CD4-positive, alpha-beta T cell treated with Interleukin-6 at 100 ng/mL for 8 hours (primary cell): ENCODE measurements at regions not wholly inside any gene's neighbourhood (a gene's known extent, or its start where the extent isn't known, plus 50 kb on each side); places are given as distances from the start of the nearest gene placed in this dataset.
"Not testable (repeated sequence)": the region's sequence is repeated elsewhere in the genome, so short reads cannot be mapped to it uniquely, and the experiment has no call there.

ENCODE experiments used
- DNase-seq: peaks from one replicate; pipeline ENCODE4 v3.0.0-alpha.2; 2020; ENCODE audit warnings: mixed read lengths, low spot score

GRCh38 chr2:87639801-87640440 is 108.0 kb upstream of the PLGLB2 start:
- not testable (repeated sequence) for DNase-seq

- DNase-seq: not testable (repeated sequence)
These were observed 106.8 kb upstream of the PLGLB2 start for GRCh38 chr2:87640961-87641563.

DNA sequence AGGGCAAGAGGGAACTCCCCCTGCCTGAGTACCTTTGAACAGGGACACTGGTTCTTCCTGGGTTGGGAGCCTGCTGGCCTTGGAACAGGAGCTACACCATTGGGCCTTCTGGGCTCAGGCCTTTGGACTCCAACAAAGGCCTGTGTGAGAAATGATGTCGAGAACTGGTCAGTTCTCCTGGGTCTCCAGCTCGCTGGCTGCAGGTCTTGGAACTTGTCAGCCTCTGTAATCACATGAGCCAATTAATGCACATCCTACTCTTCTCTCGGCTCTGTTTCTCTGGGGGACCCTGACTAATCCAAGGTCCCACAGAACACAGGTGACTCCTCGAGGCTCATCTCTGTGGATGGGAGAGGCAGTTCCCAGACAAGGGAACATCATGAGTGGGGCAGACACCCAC is 104.7 kb upstream of the PLGLB2 start:
- not testable (repeated sequence) for DNase-seq

DNA sequence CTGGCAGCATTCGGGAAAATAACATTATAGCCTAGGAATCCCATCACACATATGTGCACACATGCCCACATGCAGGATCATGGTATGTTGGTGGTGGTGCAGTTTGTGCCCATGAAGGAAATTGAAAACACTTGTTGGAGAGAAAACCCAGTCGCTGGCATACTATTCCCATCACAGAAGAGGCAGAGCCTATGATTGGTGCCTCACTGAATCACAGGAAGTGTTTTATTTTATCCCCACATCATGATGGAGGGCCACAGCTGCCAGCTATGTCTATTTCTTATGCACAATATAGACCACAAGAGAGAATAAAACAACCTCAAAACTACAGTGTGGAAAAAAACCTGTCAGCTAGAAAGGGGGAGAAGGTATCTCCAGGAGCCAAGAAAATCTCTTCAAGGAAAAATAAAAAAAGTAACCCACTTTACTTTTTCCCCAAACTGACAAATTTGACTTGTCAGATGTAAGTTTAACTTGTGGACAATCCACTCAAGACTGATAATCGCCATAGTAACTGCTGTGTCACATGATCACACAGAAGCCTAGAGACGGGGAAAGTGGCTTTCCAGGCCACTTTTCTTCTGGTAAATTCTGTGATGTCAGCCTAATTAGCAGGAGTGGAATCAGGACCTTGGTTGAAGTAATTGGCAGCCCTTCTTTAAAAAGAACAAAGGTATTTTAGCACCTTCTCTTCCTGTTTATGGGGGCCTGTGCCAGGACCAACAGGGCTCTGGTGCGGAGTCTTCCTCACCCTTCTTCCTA is 100.0 kb upstream of the PLGLB2 start:
- DNase-seq: not testable (repeated sequence)

GRCh38 chr2:87648815-87649214 is 99.1 kb upstream of the PLGLB2 start:
- DNase-seq: not testable (repeated sequence)

- DNase-seq: not testable (repeated sequence)
These were observed 98.0 kb upstream of the PLGLB2 start for GRCh38 chr2:87649871-87650270.

DNA sequence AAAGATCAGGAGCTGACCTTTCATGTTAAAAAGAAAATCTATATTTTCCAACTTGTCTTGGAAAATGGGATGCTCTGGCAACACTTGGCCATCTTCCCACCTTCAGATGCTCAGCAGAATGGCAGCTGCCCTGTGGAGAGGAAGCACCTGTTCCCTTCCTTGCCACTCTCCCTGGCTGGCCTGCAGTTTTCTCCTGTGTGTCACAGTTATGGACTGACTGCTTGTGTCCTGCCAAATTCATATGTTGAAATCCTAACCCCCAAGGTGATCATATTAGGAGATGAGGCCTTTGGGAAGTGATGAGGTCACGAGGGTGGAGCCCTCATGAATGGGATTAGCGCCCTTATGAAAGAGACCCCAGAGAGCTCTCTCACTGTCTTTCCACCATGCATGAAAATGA is 97.0 kb upstream of the PLGLB2 start:
- DNase-seq: not testable (repeated sequence)

DNA sequence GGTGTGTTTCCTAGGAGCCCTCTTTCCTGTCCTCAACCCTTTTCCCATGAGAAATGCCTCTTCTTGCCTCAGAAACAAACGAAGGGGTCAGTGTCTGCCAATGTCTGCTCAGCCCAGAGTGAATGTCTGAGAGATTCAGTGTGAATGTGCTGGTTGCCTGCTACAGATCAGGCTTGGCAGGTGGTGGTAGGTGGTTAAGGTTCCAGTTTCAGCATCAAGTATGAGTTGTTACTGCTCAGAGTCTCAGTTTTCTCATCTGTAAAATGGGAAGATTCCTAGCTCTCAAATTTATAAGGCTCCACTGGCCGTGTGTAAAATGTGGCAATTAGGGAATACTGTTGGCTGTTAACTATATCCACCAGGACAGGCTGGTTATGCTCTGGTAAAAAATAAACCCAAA is 96.3 kb upstream of the PLGLB2 start:
- DNase-seq: not testable (repeated sequence)

DNA sequence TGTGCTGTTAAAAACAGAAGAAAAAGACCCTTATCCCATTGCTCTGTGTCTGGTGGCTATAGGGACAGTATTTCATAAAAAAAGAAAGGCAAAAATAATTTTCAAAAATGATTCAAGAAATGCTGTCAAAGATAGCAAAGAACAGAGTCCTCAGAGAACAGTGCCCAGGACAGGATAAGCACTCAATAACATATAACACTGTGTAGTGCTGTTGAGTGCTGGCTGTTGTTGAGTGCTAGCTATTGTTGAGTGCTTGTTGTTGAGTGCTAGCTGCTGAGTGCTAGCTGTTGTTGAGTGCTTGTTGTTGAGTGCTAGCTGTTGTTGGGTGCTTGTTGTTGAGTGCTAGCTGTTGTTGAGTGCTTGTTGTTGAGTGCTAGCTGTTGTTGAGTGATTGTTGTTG is 94.5 kb upstream of the PLGLB2 start:
- not testable (repeated sequence) for DNase-seq

DNA sequence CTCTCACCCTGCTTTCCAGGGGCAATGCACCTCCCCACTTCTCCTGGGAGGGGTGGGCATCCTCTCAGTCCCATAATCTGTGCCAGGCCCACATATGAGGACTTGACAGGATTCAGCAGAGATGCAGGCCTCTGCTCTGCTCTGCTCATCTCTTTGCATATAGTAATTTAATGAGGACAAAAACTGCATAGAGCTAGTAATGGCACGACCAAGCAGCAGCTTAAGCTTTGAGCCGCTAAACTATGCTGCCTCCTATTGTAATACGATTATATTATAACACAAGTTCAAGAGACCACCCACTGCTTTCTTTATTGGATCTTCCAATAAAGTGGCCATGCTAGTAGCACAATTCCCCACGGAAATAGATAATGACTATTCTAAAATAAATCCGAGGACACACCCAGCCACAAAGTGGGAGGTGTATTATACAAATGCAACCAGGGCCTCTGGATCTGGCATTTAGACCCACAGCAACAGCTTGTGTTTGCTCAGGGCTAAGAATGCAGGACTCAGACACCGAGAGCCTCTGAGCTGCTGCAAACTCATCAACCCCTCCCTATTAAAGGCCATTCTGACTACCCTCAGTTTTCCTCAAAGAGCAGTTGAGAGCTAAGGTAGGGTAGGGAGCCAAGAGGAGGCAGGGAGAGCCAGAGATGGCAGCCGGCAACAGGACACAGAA is 93.6 kb upstream of the PLGLB2 start:
- DNase-seq: not testable (repeated sequence)

DNA sequence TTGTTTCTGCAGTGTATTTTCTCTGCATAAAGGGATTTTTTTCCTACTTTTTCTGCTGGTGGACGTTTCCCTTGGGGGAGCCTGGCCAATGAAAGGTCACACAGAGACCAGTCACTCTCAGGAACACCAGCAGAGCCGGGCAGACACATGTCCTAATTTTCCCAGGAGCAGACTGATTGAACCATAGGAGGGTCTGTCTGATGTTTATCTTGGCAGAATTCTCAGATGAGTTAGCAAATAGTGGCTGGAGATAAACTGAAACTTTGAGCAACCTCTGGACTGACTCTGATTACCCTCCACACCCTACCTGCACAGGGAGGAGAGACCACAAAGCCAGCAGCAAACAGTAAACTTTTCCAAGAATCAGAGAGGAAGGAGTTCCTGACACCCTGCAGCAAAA is 90.0 kb upstream of the PLGLB2 start:
- not testable (repeated sequence) for DNase-seq

DNA sequence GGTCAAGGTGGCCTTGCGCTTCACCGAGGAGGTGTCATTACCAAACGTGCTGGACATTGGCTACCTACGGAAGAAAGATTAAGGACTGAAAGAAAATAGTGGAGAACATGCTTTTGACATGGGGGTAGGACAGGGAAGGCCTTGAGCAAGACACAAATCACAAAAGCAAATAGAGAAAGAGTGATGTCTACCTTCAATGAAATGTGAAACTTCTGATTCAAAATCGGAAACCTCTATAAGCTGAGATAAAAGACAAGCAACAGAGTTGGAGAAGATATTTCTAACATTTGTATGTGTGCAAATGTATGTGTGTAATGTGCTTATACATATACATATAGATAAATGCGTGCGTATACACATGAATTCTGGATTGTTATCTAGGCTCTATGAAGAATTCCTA is 89.5 kb upstream of the PLGLB2 start:
- DNase-seq: not testable (repeated sequence)

GRCh38 chr2:87658976-87659375 is 88.9 kb upstream of the PLGLB2 start:
- DNase-seq: not testable (repeated sequence)

- not testable (repeated sequence) for DNase-seq
These were observed 87.7 kb upstream of the PLGLB2 start for GRCh38 chr2:87660164-87660563.

DNA sequence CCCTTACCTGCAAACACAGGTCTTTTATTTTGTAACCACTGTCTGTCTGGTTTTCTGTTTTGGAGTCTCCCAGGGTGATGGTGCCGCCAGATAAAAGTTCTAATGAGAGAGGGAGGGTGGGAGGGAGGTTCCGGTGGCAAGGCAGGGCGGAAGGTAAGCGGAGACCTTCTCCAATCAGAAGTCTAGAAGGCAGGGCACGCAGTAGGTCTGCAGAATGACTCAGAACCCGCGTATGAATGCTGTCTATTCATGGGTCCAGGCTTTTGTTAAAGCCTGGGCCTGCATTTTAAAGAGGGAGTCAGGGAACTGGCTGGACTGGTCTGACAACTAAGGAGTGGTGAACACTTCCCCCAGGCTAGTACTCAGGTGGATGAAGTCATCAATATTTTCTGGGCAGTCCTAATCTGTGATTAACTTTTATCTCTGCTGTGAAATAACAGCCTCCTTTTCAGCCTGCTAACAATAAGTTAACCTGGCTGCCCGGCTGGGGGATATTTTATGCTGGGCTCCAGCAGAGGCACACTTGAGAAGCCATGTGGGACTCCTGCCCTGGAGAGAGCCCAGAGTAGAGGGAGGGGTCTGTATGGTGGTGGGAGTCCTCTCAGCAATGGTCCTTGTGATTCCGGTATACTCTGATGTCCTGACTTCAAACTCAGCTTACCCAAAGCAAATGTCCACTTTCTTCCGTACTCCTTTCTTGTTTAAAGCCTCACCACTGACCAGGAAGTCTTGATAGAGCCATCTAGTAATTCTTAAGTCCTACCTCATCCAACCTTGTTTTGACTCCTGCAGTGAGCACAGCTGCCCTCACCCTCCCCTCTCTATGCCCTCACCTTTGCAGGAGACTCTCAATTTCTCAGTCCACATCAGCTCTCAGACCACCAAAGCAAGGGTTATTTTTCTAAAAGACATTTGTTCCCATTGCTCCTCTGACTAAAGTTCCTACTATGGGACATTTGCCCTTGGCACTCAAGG is 85.3 kb upstream of the PLGLB2 start:
- not testable (repeated sequence) for DNase-seq

GRCh38 chr2:87663347-87663746 is 84.5 kb upstream of the PLGLB2 start:
- not testable (repeated sequence) for DNase-seq

GRCh38 chr2:87667027-87667426 is 80.9 kb upstream of the PLGLB2 start:
- DNase-seq: not testable (repeated sequence)

DNA sequence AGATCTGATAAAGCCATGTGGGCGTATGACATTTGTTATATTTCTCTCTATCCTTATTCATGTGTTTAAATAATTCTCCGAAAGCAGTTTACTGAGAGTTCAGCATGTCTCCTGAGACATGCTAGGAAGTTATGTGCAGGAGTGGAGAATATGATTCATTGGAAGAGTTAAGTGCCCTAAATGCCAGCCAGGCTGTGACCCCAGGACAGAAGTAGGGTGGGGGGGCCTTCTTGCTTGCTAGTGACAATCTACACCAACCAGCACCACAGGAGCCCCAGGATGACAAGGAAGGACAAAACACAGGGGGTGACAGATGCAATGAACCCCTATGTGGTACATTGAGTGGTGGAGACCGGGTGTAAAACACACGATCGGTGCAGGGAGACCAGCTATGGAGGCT is 79.5 kb upstream of the PLGLB2 start:
- not testable (repeated sequence) for DNase-seq

- DNase-seq: not testable (repeated sequence)
These were observed 78.2 kb upstream of the PLGLB2 start for GRCh38 chr2:87669633-87670231.

GRCh38 chr2:87672404-87672803 is 75.5 kb upstream of the PLGLB2 start:
- DNase-seq: not testable (repeated sequence)

DNA sequence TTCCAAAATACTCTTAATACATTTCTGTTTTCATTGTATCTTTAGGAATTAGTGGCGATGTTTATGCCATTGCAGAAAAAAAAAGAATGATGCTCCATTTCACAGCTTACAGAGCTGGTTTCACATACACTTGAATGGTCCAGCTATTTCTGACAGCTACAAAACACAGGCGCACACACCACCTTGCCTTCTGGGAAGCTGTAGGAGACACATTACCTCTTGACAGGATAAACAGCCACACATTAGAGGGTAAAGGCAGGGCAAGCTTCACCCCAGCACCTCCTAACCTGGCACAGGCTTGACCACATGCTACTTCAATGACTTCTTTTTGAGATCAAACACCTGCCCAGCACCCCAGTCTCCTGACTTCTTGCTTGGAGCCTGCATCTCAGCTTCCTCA is 73.2 kb upstream of the PLGLB2 start:
- not testable (repeated sequence) for DNase-seq
